ENCODE measurements at regions not wholly inside any gene's neighbourhood (a gene's known extent, or its start where the extent isn't known, plus 50 kb on each side); places are given as distances from the start of the nearest gene placed in this dataset.

DNA sequence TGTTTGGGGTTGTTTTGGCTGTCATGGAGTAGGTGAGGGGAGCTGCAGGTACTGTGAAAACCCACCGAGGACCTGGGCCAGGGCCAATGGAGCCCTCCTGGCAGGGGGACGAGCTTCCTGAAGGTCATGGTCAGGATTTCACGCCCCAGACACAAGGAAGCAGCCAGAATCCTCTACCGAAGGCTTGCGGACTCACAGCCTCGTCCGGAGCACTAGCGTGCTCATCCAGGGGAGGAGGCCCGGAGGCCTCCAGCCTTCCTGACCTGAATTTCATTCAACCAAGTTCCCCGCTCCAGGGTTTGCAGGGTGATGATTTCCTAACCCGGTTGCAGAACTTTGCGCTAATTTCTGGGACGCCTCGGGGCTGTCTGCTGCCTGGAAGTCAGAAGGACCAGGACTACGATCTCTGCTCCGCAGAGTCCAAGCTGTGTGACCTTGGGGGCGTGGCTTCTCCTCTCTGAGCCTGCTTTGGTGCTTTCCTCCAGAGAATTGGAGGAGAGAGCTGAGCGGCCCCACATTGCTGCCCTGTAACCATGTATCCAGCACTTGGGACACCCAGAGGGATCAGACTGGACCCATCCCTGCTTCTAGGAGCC, 56.2 kb upstream of the ADRA2C start:
- TF ChIP-seq POLR2AphosphoS5 (IDR thresholded peaks at IDR 0.05; ENCODE audit: low read depth, low read length) (no peak), RFX5 (IDR thresholded peaks at IDR 0.05; ENCODE audit: low read length) (no peak), SIN3A (IDR thresholded peaks at IDR 0.05; ENCODE audit: borderline replicate concordance, low read depth, low read length) (no peak), RCOR1 (IDR thresholded peaks at IDR 0.05; ENCODE audit: low read length) (no peak), GATA2 (CRISPR knock-in tag; IDR thresholded peaks at IDR 0.05) (no peak), FOXM1 (IDR thresholded peaks at IDR 0.05; ENCODE audit: low read depth) (no peak), CTCF (IDR thresholded peaks at IDR 0.05) (no peak), RXRA (IDR thresholded peaks at IDR 0.05; ENCODE audit: borderline replicate concordance, low read depth) (no peak), EP300 (IDR thresholded peaks at IDR 0.05; ENCODE audit: borderline replicate concordance in 1 of 2, low read depth in 1 of 2, low read length in 1 of 2) (no peak)
